ENCODE measurements at regions not wholly inside any gene's neighbourhood (a gene's known extent, or its start where the extent isn't known, plus 50 kb on each side); places are given as distances from the start of the nearest gene placed in this dataset.
A peak's percentile ranks its signal among the peaks of the same experiment; 100 is the strongest.

GRCh38 chr16:54443352-54443751, 156.8 kb upstream of the IRX3 start:
- no peak for DNase-seq

- DNase-seq: no peak
These were observed 156.3 kb upstream of the IRX3 start for GRCh38 chr16:54442864-54443263.

- no peak for DNase-seq
These were observed 151.9 kb upstream of the IRX3 start for GRCh38 chr16:54438469-54438868.

GRCh38 chr16:54437921-54438320, 151.3 kb upstream of the IRX3 start:
- no peak for DNase-seq

- no peak for DNase-seq
These were observed 150.8 kb upstream of the IRX3 start for GRCh38 chr16:54437401-54437800.

GRCh38 chr16:54436346-54436745, 149.8 kb upstream of the IRX3 start:
- no peak for DNase-seq

GRCh38 chr16:54434859-54435258, 148.3 kb upstream of the IRX3 start:
- DNase-seq: no peak

GRCh38 chr16:54432897-54433229, 146.3 kb upstream of the IRX3 start:
- no peak for DNase-seq

- peak; percentile 12 for DNase-seq
These were observed 145.7 kb upstream of the IRX3 start for GRCh38 chr16:54431997-54432896.

GRCh38 chr16:54431041-54431996, 144.7 kb upstream of the IRX3 start:
- DNase-seq: no peak

GRCh38 chr16:54430491-54431030, 144.0 kb upstream of the IRX3 start:
- no peak for DNase-seq

GRCh38 chr16:54429029-54429428, 142.4 kb upstream of the IRX3 start:
- DNase-seq: no peak

- DNase-seq: no peak
These were observed 139.9 kb upstream of the IRX3 start for GRCh38 chr16:54426553-54426849.

GRCh38 chr16:54425681-54426552, 139.3 kb upstream of the IRX3 start:
- no peak for DNase-seq

GRCh38 chr16:54425068-54425467, 138.5 kb upstream of the IRX3 start:
- DNase-seq: no peak

- no peak for DNase-seq
These were observed 137.5 kb upstream of the IRX3 start for GRCh38 chr16:54424043-54424451.

GRCh38 chr16:54422569-54422978, 136.0 kb upstream of the IRX3 start:
- DNase-seq: no peak

- no peak for DNase-seq
These were observed 135.6 kb upstream of the IRX3 start for GRCh38 chr16:54422159-54422558.

- DNase-seq: no peak
These were observed 134.6 kb upstream of the IRX3 start for GRCh38 chr16:54421220-54421619.

- no peak for DNase-seq
These were observed 132.3 kb upstream of the IRX3 start for GRCh38 chr16:54418903-54419302.

- no peak for DNase-seq
These were observed 130.8 kb upstream of the IRX3 start for GRCh38 chr16:54417384-54417783.

GRCh38 chr16:54414671-54415070, 128.1 kb upstream of the IRX3 start:
- no peak for DNase-seq

All from muscle of arm (tissue), 1 donor.